SK-N-SH treated with all-trans-retinoic acid at 6 μM for 48 hours (cell line): ENCODE measurements at regions not wholly inside any gene's neighbourhood (a gene's known extent, or its start where the extent isn't known, plus 50 kb on each side); places are given as distances from the start of the nearest gene placed in this dataset.

Experiments used
- ATAC-seq: fragments of 200-7000 bp; cut with Tn5 transposase; 3 replicates; pipeline ENCODE4 v1.9.1; 2020; ENCODE audit warnings: mild to moderate bottlenecking, moderate library complexity
- ARNTL ChIP-seq: fragments of 450-650 bp; formaldehyde crosslinking; IDR thresholded peaks from 2 replicates; pipeline ENCODE4 v1.5.0; 2020; ENCODE audit warnings: low read depth, mild to moderate bottlenecking, moderate library complexity, borderline replicate concordance
- CSDC2 ChIP-seq: fragments of 250-450 bp; sonication (Bioruptor Pico); IDR thresholded peaks from 2 replicates; pipeline ENCODE4 v1.5.0; 2020; ENCODE audit warnings: mild to moderate bottlenecking, moderate library complexity
- GLIS3 ChIP-seq: fragments of 250-450 bp; sonication (Bioruptor Pico); IDR thresholded peaks from 2 replicates; pipeline ENCODE4 v1.5.0; 2020; ENCODE audit warnings: mild to moderate bottlenecking, moderate library complexity
- ISL1 ChIP-seq: fragments of 250-450 bp; sonication (Bioruptor Pico); IDR thresholded peaks from 2 replicates; pipeline ENCODE4 v2.1.2; 2022; ENCODE audit warnings: mild to moderate bottlenecking, moderate library complexity
- OSR1 ChIP-seq: fragments of 250-450 bp; sonication (Bioruptor Pico); IDR thresholded peaks from 2 replicates; pipeline ENCODE4 v1.8.0; 2022; ENCODE audit warnings: moderate library complexity, mild to moderate bottlenecking, inconsistent platforms
- PATZ1 ChIP-seq: fragments of 250-450 bp; sonication (Bioruptor Pico); IDR thresholded peaks from 2 replicates; pipeline ENCODE4 v1.8.0; 2020; ENCODE audit warnings: mild to moderate bottlenecking, moderate library complexity, borderline replicate concordance
- POU6F1 ChIP-seq: fragments of 250-450 bp; sonication (Bioruptor Pico); IDR thresholded peaks from 2 replicates; pipeline ENCODE4 v1.8.0; 2021; ENCODE audit warnings: low read depth, mild to moderate bottlenecking, moderate library complexity, borderline replicate concordance
- PPARA ChIP-seq: fragments of 250-450 bp; sonication (Bioruptor Pico); IDR thresholded peaks from 2 replicates; pipeline ENCODE4 v1.5.0; 2020; ENCODE audit warnings: mild to moderate bottlenecking, borderline replicate concordance
- SNAI2 ChIP-seq: fragments of 250-450 bp; sonication (Bioruptor Pico); IDR thresholded peaks from 2 replicates; pipeline ENCODE4 v1.5.0; 2020; ENCODE audit warnings: mild to moderate bottlenecking, moderate library complexity
- TCF4 ChIP-seq: fragments of 250-450 bp; sonication (Bioruptor Pico); IDR thresholded peaks from 2 replicates; pipeline ENCODE4 v1.8.0; 2021; ENCODE audit warnings: mild to moderate bottlenecking, moderate library complexity, borderline replicate concordance
- TSHZ2 ChIP-seq: fragments of 250-450 bp; sonication (Bioruptor Pico); IDR thresholded peaks from 2 replicates; pipeline ENCODE4 v1.5.0; 2020; ENCODE audit warnings: mild to moderate bottlenecking, moderate library complexity
- ZC3H10 ChIP-seq: fragments of 250-450 bp; sonication (Bioruptor Pico); IDR thresholded peaks from 2 replicates; pipeline ENCODE4 v1.5.1; 2021; ENCODE audit warnings: mild to moderate bottlenecking, moderate library complexity
- ZNF565 ChIP-seq: fragments of 450-650 bp; formaldehyde crosslinking; conservative IDR thresholded peaks from 2 replicates; pipeline ENCODE4 v1.5.0; 2020; ENCODE audit warnings: low read depth, mild to moderate bottlenecking, moderate library complexity

GRCh38 chr17:34776456-34777443, 184.5 kb downstream of the CCT6B start:
- no peak for ATAC-seq
- TF ChIP-seq ISL1 (CRISPR knock-in tag): no peak
- 0 out of 2 replicates have a peak, but pooled peaks have one; percentile 30 for TF ChIP-seq TCF4 (CRISPR knock-in tag)

- ATAC-seq: no peak
- TF ChIP-seq ZC3H10 (CRISPR knock-in tag): no peak
- no peak for TF ChIP-seq ARNTL (CRISPR knock-in tag)
- TF ChIP-seq GLIS3 (CRISPR knock-in tag): no peak
- TF ChIP-seq OSR1 (CRISPR knock-in tag): no peak
- no peak for TF ChIP-seq TSHZ2
- TF ChIP-seq, all 23 proteins: peak for 0
These were observed 188.2 kb downstream of the CCT6B start for GRCh38 chr17:34773036-34773435.

GRCh38 chr17:34771891-34772290, 189.4 kb downstream of the CCT6B start:
- no peak for TF ChIP-seq PPARA (CRISPR knock-in tag)
- no peak for TF ChIP-seq SNAI2 (CRISPR knock-in tag)
- no peak for TF ChIP-seq ZNF565 (CRISPR knock-in tag)
- no peak for TF ChIP-seq TCF4 (CRISPR knock-in tag)
- TF ChIP-seq ARNTL (CRISPR knock-in tag): no peak
- TF ChIP-seq CSDC2 (CRISPR knock-in tag): no peak
- TF ChIP-seq POU6F1 (CRISPR knock-in tag): no peak
- TF ChIP-seq, all 23 proteins: peak for 0
- no peak for ATAC-seq

GRCh38 chr17:34770586-34770985, 190.7 kb downstream of the CCT6B start:
- no peak for ATAC-seq
- TF ChIP-seq PATZ1 (CRISPR knock-in tag): no peak
- no peak for TF ChIP-seq ISL1 (CRISPR knock-in tag)
- TF ChIP-seq ARNTL (CRISPR knock-in tag): no peak
- TF ChIP-seq TSHZ2: no peak
- no peak for TF ChIP-seq POU6F1 (CRISPR knock-in tag)
- TF ChIP-seq ZC3H10 (CRISPR knock-in tag): no peak
